ENCODE measurements at regions not wholly inside any gene's neighbourhood (a gene's known extent, or its start where the extent isn't known, plus 50 kb on each side); places are given as distances from the start of the nearest gene placed in this dataset.

DNA sequence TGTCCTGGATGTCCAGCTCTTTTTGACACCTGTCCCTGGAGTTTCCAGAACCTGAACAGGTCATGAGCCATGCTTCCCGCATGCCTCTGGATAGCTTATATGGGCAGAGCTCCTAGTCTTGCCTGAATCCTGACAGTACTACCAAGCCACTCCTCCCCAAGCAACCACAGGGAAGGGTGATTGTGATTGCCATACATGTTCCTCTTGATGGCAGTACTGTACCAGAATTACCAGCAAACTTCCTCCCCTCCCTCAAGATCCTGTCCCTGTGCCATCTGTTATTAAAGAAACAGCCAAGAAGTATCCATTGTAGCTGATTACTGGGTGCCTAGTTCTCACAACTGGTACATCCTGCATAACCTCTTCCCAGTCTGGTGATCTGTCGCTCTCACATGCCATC is 264.3 kb upstream of the AGTR2 start:
- TF ChIP-seq, protein P1, sequence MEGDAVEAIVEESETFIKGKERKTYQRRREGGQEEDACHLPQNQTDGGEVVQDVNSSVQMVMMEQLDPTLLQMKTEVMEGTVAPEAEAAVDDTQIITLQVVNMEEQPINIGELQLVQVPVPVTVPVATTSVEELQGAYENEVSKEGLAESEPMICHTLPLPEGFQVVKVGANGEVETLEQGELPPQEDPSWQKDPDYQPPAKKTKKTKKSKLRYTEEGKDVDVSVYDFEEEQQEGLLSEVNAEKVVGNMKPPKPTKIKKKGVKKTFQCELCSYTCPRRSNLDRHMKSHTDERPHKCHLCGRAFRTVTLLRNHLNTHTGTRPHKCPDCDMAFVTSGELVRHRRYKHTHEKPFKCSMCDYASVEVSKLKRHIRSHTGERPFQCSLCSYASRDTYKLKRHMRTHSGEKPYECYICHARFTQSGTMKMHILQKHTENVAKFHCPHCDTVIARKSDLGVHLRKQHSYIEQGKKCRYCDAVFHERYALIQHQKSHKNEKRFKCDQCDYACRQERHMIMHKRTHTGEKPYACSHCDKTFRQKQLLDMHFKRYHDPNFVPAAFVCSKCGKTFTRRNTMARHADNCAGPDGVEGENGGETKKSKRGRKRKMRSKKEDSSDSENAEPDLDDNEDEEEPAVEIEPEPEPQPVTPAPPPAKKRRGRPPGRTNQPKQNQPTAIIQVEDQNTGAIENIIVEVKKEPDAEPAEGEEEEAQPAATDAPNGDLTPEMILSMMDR (IDR thresholded peaks at IDR 0.05; ENCODE audit: extremely low read depth, low read depth, low read length), result no peak
- no peaks in the 10 kb centered on the region for H3K9me3 ChIP-seq (ENCODE audit: low read depth, low read length)
- H3K27ac ChIP-seq (ENCODE audit: low read depth, low read length), result no peak overlapping the region
- no peaks in the 10 kb centered on the region for H3K4me1 ChIP-seq (ENCODE audit: insufficient read depth, low read length)
- no peak overlapping the region for H3K4me2 ChIP-seq (ENCODE audit: insufficient read depth, low read length)
- H3K27me3 ChIP-seq (ENCODE audit: insufficient read depth, low read length), result peaks cover 10% of the 10 kb centered on the region
- no peak overlapping the region for H3K4me3 ChIP-seq (ENCODE audit: insufficient read depth, low read length)
- no peak for DNase-seq (ENCODE audit: insufficient read length, low spot score, missing footprints)
- H2AFZ ChIP-seq (ENCODE audit: low read length), result no peak overlapping the region
- H3K79me2 ChIP-seq (ENCODE audit: insufficient read depth, low read length), result no peaks in the 10 kb centered on the region
- H3K36me3 ChIP-seq (ENCODE audit: insufficient read depth, low read length), result no peaks in the 10 kb centered on the region
- peaks cover 2% of the 10 kb centered on the region for H4K20me1 ChIP-seq (ENCODE audit: insufficient read depth, low read length)

DNA sequence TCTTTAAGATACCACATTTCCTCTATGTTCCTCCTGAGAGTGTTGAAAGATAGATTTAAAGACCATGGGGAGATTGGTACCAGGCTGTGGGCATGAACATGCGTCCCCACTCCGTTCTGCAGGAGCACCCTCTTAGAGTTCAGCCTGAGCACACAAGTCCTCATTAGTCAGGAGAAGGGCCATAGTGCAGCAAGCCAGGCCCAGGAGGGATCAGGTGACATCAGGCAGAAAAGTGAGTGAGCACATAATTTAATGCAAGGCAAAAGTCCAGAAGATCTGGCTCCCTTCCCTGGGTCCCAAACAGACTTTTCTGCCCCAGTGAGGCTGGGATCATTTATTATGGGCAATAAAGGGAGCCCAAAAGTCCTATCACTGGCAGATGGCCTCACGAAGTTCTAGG is 263.7 kb upstream of the AGTR2 start:
- no peak overlapping the region for H3K4me2 ChIP-seq (ENCODE audit: insufficient read depth, low read length)
- TF ChIP-seq, protein P1 (IDR thresholded peaks at IDR 0.05; ENCODE audit: extremely low read depth, low read depth, low read length), result no peak
- no peak overlapping the region for H3K27ac ChIP-seq (ENCODE audit: low read depth, low read length)
- H3K27me3 ChIP-seq (ENCODE audit: insufficient read depth, low read length), result peaks cover 10% of the 10 kb centered on the region
- no peak overlapping the region for H3K4me3 ChIP-seq (ENCODE audit: insufficient read depth, low read length)
- DNase-seq (ENCODE audit: insufficient read length, low spot score, missing footprints), result no peak
- H3K36me3 ChIP-seq (ENCODE audit: insufficient read depth, low read length), result no peaks in the 10 kb centered on the region
- peaks cover 2% of the 10 kb centered on the region for H4K20me1 ChIP-seq (ENCODE audit: insufficient read depth, low read length)
- H3K9me3 ChIP-seq (ENCODE audit: low read depth, low read length), result no peaks in the 10 kb centered on the region
- no peaks in the 10 kb centered on the region for H3K79me2 ChIP-seq (ENCODE audit: insufficient read depth, low read length)
- H2AFZ ChIP-seq (ENCODE audit: low read length), result no peak overlapping the region
- no peaks in the 10 kb centered on the region for H3K4me1 ChIP-seq (ENCODE audit: insufficient read depth, low read length)

DNA sequence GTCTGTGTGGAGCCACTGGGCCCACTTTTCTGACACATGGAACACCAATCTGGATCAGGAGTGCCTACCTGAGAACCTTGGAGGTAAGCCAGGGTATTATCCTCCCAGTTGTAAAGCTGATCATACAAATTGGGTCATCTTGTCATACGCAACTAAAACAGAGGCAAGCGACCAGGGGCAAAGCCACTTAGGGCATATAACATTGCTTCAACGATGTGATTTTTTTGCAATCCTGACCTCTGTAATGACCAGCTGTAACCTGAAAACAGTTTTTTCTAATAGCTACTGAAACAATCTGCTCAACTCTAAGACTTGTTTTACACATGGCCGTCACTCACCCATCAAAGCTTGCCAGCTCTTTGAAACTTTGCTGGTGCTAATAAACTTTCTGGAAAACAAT is 261.5 kb upstream of the AGTR2 start:
- no peak overlapping the region for H3K27ac ChIP-seq (ENCODE audit: low read depth, low read length)
- H3K79me2 ChIP-seq (ENCODE audit: insufficient read depth, low read length), result no peaks in the 10 kb centered on the region
- H3K36me3 ChIP-seq (ENCODE audit: insufficient read depth, low read length), result no peaks in the 10 kb centered on the region
- peaks cover 2% of the 10 kb centered on the region for H4K20me1 ChIP-seq (ENCODE audit: insufficient read depth, low read length)
- H3K9me3 ChIP-seq (ENCODE audit: low read depth, low read length), result no peaks in the 10 kb centered on the region
- no peak for DNase-seq (ENCODE audit: insufficient read length, low spot score, missing footprints)
- H2AFZ ChIP-seq (ENCODE audit: low read length), result no peak overlapping the region
- TF ChIP-seq, protein P1 (IDR thresholded peaks at IDR 0.05; ENCODE audit: extremely low read depth, low read depth, low read length), result no peak
- H3K4me3 ChIP-seq (ENCODE audit: insufficient read depth, low read length), result no peak overlapping the region
- no peak overlapping the region for H3K4me2 ChIP-seq (ENCODE audit: insufficient read depth, low read length)
- no peaks in the 10 kb centered on the region for H3K4me1 ChIP-seq (ENCODE audit: insufficient read depth, low read length)
- peaks cover 9% of the 10 kb centered on the region for H3K27me3 ChIP-seq (ENCODE audit: insufficient read depth, low read length)

DNA sequence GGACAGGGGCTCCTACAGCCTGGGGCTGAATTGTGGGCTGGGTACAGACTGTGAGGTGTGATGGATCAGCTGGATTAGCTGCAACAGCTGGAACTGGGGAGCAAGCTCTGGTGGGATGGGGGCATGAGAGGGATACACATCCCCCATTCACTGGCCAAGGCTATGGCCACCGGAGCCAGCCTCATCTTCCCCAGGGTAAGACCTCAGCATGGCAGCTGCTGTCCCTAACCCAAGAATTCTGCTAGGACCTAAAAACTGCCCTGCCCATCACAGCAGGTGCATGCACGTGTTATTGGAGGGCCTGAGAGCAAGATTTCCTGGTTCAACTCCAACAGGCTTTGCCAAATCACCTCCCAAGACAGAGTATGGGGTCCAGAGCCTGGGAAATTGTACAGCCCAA is 258.6 kb upstream of the AGTR2 start:
- no peak for DNase-seq (ENCODE audit: insufficient read length, low spot score, missing footprints)
- no peaks in the 10 kb centered on the region for H3K36me3 ChIP-seq (ENCODE audit: insufficient read depth, low read length)
- H3K79me2 ChIP-seq (ENCODE audit: insufficient read depth, low read length), result no peaks in the 10 kb centered on the region
- H3K4me2 ChIP-seq (ENCODE audit: insufficient read depth, low read length), result no peak overlapping the region
- TF ChIP-seq, protein P1 (IDR thresholded peaks at IDR 0.05; ENCODE audit: extremely low read depth, low read depth, low read length), result no peak
- H3K27ac ChIP-seq (ENCODE audit: low read depth, low read length), result no peak overlapping the region
- no peaks in the 10 kb centered on the region for H3K9me3 ChIP-seq (ENCODE audit: low read depth, low read length)
- H3K27me3 ChIP-seq (ENCODE audit: insufficient read depth, low read length), result peaks cover 5% of the 10 kb centered on the region
- H2AFZ ChIP-seq (ENCODE audit: low read length), result no peak overlapping the region
- H4K20me1 ChIP-seq (ENCODE audit: insufficient read depth, low read length), result peaks cover 2% of the 10 kb centered on the region
- no peak overlapping the region for H3K4me3 ChIP-seq (ENCODE audit: insufficient read depth, low read length)
- H3K4me1 ChIP-seq (ENCODE audit: insufficient read depth, low read length), result no peaks in the 10 kb centered on the region

Measured in osteoblast (primary cell).